ENCODE measurements at regions not wholly inside any gene's neighbourhood (a gene's known extent, or its start where the extent isn't known, plus 50 kb on each side); places are given as distances from the start of the nearest gene placed in this dataset.

DNA sequence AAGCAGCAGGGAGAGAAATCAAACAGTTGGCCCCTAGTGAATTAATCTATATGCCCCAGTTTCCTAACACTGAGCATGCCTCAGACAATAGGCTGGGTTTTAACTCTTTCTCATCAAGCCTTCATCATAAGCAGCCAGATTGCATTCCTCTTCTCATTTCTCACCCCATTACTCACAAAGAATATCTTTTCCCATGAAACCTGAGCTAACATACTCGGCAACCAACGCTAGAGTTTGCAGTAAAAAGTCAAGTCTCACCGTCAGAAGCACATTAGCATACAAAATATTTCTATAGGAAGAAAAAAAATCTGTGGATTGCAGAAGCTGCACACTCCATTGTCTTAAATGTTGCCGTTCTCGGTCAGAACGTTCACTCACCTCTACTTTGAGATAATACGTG lies 429.9 kb upstream of the ARID1B start:
- DNase-seq: no peak

DNA sequence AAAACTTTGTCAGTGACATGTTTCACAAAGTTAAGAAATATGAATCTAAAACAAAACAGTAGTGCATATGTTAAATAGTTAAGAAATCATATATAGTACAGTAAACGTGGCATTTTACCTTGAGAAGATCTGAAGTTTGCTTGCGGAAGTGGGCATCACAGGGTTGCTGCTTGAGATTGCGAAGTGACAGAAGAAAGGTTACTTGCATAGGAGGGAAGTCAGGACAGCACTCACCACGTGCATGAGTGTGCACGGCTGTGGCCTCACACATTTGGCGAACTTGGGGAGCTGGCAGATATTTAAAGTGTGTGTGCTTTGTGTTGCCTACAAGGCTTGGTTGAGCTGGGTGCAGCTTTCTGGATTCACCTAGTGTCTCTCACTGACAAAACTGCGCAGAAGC lies 431.5 kb upstream of the ARID1B start:
- DNase-seq: no peak

DNA sequence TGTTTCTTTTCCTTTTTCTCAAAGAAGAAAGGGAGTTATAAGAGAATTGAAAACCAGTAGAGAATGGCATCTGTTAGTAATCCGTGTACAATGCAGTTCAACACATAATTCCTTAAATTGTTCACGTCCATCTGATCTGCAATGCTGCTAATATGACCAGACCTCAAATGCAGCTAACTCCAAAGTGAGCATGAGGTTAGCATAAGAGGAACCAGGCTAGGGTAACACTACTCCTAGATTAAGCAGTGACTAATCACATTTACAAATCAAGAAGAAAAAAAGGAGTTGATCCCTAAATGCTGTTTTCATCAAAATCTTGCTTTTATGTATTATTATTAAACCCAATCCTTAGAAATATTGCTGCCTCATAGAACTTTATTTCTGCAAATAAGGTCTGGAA lies 432.7 kb upstream of the ARID1B start:
- no peak for DNase-seq

DNA sequence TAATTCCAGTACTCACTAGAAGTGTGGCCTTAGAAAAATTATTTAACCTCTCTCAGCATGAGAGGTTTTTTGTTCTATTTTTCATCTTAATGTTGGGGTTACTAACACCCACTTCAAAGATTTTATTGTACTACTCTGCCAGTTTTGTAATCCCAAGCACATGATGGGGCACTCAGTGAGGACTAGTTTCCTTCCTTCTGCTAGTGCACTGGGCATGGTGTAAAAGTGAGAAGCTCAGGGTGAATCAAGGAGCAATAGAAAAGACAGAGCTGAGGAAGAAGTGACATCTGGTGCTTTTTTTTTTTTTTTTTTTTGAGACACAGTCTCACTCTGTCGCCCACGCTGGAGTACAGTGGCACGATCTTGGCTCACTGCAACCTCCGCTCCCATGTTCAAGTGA lies 439.4 kb upstream of the ARID1B start:
- no peak for DNase-seq

DNA sequence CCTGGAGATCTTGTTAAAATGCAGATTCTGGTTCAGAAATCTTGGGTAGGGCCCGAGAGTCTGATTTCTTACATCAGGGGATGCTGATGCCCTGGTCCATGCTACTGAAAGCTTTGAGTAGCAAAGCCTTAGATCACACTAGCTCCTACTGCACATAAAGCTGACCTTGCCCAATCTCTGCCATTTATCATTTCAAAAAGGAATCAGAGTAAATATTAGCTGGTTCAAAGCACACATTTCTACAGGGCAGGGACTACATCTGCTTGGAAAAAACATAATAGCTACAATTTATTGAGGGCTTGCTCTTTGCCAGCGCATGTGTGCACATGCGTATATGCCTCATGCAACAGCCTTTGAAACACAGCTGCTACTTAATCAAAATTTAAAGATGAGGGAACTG lies 440.4 kb upstream of the ARID1B start:
- no peak for DNase-seq

DNA sequence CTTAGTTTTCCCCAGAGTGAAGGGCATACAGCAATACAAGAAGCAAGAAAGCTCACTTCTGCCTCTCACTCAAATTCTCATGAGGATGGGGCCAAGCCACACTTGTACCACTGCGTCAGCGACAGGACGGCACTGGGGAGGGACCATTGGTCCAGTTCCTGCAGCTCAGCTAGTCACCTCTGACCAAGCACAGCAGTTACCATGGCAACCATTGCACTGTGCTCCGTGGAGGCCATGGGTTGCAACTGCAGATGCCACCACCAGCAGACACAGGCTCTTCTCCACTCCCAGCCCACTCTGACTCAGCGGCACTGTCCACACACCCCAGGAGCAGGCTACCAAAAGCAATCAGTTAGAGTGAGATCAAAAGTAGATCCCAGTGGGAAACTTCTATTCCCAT lies 441.1 kb upstream of the ARID1B start:
- DNase-seq: no peak

DNA sequence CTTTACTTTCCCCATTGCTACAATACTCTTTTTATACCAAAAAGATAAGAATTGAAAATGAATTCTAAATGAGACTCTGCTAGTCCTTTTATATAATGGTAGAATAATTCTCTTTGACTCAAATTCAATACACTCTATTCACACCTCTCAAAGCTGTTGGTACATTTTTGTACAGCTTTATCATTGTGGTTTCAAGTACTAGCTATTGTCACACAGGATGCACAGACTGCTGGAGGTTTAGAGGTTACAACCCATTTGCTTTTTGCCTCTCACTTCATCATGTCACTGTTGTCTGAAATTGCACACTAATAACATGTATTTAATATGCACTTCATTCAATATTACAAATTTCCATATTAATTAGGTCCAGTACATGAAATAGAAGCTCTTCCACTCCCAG lies 442.2 kb upstream of the ARID1B start:
- DNase-seq: no peak

DNA sequence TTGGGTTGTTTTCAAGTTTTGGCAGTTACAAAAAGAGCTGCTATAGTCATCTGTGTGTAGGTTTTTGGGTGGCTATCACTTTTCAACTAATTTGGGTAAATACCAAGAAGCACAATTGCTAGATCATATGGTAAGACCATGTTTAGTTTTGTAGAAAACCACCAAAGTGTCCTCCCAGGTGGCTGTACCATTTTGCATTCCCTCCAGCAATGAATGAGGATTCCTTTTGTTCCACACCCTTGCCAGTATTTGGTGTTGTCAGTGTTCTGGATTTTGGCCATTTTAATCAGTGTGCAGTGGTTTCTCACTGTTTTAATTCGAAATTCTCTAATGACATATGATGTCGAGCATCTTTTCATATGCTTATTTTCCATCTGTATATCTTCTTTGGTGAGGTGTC lies 457.5 kb upstream of the ARID1B start:
- DNase-seq: no peak

DNA sequence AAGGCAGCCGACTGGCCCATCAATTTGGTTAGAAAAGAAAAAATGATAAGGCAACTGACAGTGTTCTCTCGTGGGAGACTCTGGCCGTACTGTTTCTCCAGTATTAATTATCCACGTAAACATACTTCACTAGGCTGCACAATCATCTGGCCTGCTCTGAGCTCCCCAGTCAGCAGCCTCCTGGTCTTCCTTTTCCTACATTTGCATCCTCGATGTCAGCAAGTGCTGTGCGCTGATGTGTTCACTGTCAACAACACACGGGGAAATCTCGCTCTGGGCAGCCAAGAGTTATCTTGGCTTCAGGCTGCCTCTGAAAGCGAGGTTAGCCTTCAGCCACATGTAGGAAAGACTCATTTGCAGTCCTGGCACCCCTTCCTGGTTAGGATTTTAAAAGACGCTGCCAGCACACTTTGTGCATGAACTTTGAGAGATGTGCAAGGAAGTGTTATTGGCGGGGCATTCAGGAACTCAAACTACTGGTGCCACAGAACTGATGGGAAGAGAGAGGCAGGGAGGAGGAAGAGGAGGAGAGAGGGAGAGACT lies 460.5 kb upstream of the ARID1B start:
- no peak for DNase-seq

DNA sequence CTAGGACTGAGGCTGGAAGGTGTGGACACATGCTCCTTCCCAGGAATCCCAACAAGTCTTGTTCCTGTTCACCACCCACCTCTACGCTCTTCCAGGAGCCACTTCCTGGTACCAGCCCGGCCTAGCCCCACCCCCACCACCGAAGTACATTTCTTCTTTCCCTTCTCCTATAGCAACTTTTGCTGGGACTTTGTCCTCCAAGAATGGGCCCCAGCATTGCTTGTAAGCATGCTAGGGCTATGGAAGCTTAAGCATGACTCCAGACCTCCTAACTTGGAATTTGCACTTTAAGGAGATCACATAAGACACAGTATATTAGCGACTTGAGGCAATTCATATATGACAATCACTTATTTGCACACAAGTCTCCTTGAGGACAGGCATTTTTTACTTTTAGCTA lies 462.0 kb upstream of the ARID1B start:
- DNase-seq: no peak

DNA sequence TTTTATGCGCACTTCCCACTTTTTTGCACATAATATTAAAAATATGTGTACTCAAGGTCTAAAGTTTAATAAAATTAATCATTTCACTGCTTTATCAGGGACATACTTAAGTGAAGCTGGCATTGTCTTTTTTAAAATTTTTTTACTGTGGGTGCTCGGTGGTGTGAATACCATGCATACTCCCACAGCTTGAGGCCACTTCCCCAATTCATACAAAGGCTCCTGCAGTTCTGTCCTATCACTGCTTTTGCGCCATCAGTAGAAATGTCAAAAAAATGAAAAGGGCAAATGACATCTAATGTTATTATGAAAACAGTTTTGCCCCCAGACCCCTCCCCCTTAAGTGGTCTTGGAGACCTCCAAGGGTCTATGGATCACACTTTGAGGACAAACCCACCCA lies 464.1 kb upstream of the ARID1B start:
- no peak for DNase-seq

DNA sequence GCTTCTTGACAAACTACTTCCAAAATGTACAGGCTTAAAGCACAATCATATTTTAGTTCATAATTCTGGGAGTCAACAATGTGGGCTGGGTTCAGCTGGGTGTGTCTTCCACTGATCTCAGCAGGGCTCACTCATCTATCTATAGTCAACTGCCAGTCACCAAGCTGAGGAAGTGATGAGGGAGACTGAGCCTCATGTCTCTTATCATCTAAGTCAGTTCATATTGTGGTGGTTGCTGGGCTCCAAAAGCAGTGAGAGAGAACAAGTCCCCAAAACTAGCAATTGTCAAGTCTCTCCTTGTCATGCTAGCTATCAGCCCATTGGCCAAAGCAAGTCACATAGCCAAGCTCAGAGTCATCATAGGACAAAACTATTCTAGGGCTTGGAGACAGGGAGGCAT lies 465.9 kb upstream of the ARID1B start:
- no peak for DNase-seq

DNA sequence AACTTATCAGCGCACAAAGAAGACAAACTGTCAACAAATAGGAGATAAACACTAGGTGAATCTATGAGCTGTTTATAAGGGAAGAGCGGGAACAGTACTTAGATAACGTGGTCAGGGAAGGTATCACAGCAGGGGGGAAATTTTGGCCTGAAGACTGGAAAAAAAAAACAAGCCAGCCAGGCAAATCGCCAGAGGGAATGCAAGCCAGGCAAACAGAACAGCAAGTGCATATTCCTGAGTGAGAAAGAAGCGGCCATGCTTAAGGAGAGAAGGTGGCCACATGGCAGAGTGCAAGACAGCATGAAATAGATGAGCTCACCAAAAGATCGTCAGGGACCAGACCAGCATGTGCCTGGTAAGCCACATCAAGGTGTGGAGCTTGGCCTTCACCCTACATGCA lies 466.5 kb upstream of the ARID1B start:
- DNase-seq: no peak

DNA sequence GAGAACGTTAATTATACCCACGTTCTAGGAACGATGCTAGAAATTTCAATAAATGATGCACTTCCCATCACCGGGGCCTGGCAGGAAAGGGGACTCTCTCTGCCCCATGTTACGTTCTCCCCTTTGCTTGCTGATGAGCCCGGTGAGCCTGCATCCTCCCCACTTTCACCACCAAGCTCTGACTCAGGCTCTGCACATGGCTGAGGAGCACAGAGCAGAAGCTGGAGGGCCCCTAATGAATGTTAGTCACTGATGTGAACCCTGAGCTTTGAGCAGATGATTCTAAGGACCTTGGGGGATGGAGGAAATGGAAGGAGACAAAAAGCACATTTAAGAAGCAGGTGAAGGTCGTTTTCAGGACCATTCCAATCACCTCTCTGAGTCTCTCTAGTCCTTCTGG lies 468.2 kb upstream of the ARID1B start:
- no peak for DNase-seq

DNA sequence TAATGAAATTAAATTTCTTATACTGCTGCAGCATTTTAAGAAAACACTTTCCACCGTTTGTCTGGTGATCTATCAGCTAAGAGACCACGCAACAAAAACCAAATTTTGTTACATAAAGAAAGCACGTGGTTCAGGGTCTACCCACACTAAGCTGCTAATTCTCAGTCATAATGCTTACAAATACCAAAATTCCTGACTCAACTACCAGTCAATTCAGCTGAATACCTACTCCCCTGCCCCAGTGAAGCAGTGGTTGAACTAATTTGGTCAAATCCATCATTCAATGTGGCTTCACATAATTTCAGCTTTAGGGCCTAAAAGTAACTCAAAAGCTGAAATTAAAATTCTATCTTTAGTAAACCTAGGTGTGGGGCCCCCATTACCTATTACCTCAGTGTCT lies 468.6 kb upstream of the ARID1B start:
- no peak for DNase-seq

DNA sequence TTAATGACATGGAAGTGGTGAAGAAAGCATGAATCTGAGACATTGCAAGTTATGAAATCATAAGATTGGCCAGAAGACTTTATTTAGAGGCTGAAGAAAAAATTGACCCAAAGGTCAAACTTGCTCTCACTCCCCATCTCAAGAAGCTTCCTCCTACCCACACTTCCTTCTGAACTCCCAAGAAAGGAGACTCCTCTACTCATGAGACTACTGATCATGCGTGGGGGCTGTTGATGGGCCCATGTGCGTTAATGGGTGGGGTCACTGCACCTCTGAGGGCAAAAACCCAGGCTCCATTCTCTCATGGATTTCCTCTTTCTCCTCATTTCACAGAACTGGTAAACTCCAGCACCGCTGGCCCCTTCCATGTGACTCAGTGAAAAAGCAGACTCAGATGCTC lies 470.6 kb upstream of the ARID1B start:
- no peak for DNase-seq

DNA sequence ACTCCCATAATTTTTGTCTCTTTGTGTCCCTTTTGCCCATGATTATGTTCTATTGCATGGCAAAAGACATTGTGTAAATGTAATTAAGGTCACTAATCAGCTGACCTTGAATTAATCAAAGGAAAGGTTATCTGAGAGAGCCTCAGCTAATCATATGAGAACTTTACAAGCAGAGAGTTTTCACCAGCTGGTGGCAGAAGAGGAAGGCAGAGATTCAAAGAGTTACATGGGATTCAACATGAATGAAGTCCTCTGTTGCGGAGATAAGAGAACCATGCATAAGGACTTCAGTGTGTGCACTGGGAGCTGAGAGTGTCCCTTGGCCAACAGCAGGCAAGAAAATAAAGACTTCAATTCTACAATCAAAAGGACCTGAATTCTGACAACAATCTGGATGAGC lies 494.1 kb upstream of the ARID1B start:
- DNase-seq: no peak

DNA sequence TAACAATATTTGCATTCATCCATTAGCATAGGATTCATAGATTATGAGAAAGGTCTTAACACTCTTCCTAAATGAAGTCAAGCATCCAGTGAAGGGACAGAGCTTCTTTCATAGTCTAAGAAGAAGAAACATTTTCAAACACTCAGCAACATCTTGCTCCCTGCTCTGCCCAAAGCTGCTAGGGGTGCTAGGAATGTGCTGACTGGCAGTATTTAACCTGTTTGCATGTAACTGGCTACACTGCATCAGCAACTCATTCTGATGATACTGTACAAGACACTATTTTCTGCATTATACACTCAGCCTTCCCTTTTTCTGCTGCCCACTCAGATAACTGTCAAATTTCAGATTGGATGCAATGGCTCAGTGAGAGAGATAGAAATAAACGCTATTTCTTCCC lies 495.1 kb upstream of the ARID1B start:
- no peak for DNase-seq

DNA sequence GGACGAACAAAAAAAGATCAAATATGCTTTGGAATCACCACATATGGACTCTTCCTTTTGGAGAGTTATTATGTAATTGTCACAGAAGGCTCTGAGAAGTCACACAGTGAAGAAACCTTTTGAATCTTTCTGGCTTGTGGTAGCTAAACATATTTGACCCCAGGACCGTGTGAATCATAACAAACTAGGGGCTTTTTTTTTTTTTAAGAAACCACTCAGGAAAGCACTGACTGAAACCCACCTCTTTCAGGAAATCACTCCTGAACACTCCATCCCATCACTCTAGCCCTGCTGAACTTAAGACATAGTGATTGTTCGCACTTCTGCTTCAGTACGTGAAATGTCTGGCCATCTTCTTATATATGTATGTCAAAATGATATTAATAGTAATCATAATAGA lies 495.9 kb upstream of the ARID1B start:
- no peak for DNase-seq

DNA sequence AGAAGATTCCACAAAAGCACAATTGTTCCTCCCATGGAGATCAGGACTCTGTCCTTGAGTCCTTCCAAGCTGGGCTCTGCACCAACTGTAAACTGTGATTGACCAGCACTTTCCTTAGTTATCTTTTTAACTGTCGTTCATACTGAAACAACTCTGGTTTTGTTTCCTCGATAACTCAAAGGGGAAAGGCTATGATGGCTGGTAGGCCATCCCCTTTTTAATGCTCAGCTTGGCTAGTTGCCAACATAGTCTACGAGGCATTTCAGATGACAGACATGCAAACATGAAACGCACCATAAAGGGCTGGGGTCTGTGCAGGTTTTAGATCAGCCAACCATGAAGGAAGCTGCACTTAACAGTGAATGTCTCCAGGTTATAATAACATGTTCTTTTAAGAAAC lies 497.1 kb upstream of the ARID1B start:
- no peak for DNase-seq

DNA sequence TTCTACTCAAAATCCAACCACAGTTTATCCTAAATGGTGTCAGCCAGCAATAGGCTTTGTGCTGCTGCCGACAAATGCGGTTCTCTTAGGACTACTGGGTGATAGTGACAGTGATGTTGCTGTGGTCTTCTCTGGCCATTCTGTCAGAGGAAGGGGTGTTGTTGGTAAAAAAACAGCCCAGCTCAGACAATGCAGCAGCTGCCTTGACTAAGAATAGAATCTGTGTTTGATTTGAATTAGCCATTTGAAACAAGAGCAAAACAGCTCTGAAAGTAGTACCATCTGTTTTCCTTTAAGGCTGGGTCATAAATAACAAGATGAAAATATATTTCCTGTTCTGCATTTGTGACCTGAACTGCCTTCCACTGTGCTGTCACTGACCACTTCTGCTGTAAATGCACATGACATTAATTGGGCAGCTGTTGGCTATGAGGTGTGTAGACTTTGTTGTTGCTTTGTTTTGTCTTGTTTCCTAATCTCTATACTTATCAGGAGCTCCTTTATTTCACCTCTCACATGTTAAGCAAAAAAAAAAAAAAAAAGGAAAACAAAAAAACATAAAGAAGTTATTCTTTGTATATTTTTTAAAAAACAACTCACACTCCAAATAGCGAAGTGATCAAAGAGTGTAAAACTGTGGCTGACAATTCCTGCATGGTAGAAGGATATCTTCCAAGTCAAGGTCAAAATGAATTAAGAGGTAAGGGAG lies 497.8 kb upstream of the ARID1B start:
- no peak for DNase-seq

DNA sequence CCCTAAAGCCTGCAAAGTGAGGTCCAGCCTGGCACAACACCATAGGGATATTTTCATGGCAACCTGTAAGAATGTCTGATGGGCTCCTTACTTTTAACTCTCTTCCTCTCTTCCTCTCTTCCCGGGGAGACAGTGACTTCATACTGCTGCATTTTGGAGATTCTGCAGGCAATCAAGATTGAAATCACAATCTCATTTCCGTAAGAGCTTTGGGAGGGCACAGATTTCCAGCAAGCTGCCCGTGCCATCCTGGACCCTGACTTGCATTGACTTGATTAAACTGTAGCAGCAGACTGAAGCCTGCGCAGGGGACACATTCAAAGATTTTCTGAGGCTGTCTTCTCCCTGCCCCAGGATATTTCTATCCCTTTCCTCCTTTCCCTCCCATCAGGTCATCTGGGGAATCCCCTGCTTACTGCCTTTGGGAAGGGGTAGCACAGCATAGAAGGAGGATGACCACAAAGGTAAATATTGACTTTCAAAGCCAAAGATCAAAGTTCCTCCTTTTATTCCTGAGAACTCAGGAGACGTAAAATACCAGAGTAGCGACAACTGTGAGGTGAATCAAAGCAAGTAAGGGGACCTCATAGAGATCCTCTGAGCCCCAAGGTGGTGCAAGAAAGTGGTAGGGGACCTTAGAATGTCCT lies 504.0 kb upstream of the ARID1B start:
- DNase-seq: no peak

DNA sequence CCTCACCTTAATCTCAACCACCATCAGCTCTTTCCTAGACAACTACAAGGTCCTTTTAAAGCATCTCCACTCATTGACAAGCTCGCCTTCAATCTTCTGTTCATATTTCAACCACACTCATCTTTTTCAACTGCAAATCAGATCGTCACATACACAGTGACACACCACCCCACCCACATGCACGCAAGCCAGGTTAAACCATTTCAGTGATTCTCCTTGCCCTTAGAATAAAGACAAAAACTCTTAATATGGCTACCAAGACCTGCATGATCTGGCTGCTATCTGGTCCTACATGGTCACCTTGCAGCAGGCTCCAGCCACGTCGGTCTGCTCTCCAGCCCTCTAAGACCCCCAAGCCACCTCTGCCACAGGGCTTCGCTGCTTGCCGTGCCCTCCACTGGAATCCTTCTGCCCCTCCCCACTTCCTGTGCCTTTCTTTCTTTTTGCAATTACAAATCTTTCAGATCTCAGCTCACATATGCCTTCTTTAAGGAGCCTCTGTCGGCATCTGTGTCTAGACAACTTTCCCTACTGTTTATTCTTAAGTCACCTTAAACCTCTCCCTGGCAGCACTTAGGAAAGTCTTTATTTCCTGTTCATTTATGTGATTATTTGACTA lies 507.3 kb upstream of the ARID1B start:
- DNase-seq: no peak

DNA sequence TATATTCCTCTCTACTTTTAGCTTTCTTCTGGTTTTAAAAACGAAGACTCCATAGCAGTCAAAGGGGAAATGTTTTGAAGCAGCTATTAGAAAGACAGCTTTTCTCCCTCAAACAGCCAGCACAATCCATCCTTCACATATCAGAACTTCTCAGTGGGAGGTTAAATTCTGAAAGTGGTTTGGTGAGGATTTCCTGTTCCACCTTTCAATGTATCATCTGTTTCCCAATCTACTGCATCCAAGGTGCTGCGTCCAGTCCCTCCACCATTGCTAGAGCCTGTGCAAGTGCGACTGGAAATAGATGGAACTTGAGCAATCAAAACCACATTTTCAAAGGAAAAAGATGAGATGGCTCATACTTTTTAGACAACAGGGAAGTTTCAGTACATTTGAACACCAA lies 508.3 kb upstream of the ARID1B start:
- no peak for DNase-seq

DNA sequence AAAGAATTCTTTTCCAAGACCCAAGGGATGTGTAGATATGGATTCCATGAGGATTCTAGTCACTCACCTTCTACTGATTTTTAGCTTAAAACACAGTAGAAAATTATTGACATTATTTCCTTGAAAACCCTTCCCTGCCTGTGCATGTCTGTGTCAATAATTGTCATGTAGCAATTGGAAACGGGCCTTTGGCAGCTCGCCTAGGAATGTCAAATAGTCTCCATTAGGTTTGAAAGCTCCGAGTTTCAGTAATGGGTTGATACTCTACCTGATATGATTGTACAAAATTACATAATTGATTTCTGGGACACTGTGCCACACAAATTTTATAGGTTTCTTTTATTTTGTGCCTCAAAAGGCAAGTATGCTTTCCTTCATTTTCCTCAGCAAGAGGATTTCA lies 515.2 kb upstream of the ARID1B start:
- peak; percentile 80 for DNase-seq

All from NCI-H1436 treated with DMSO at 0.1 percent for 48 hours (cell line).